Femur (tissue), 1 donor: ENCODE measurements at regions not wholly inside any gene's neighbourhood (a gene's known extent, or its start where the extent isn't known, plus 50 kb on each side); places are given as distances from the start of the nearest gene placed in this dataset.

Experiments
- DNase-seq: peaks from one replicate; pipeline ENCODE4 v3.0.0-alpha.2; 2017

DNA sequence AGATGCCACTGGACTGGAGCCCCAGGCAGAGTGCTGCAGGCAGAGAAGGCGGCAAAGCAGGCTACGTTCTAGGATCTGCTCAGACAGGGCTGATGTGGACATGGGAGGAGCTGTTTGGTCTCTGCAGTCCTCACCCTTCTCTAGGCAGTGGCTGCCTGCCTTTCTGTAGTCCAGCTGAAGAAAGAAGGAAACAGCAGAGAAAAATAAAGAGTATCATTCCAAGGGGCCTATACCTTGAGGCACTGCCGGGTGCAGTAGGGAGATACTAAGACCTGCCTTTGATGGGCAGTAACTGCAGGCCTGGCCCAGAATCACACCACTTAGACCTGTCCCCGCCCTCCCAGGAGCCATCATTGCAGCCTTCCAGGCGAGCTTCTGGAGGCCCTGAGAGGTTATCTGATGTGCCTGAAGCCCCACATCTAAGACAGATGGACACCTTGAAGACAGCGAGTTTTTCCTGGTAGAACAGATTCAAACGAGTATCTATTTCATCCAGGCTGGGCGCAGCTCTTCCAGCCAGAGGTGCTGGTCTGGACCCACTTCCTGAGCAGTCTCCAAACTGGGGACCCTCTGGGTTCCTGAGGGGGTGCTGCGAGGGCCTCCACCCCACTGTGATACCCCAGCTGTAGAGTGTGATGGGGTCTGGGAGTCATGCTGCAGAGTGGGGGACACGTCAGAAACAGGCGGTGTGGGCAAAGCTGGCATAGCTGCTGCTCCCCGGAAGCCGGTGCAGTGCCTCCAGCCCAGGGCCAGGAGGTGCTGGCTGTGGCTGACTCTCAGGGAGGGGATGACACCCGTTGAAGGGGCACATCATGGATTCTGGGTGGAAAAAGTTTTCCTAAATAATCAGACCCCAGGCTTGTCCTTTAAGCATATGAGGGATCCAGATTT lies 87.3 kb upstream of the OTOS start:
- peak; percentile 13 for DNase-seq

DNA sequence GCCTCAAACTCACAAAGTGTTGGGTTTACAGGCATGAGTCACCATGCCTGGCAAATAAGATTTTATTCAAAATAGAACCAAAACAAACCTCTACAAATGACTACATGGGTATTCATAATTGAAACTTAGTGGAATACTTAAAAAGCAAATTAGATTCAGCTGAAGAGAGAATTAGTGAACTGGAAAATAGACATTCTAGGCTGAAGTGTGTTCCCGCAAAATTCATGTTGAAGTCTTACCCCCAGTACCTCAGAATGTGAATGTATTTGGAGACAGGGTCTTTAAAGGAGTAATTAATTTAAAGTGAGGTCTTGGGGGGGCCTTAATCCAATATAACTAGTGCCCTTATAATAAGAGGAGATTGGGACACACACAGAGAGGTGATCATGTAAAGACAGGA lies 88.5 kb upstream of the OTOS start:
- no peak for DNase-seq

DNA sequence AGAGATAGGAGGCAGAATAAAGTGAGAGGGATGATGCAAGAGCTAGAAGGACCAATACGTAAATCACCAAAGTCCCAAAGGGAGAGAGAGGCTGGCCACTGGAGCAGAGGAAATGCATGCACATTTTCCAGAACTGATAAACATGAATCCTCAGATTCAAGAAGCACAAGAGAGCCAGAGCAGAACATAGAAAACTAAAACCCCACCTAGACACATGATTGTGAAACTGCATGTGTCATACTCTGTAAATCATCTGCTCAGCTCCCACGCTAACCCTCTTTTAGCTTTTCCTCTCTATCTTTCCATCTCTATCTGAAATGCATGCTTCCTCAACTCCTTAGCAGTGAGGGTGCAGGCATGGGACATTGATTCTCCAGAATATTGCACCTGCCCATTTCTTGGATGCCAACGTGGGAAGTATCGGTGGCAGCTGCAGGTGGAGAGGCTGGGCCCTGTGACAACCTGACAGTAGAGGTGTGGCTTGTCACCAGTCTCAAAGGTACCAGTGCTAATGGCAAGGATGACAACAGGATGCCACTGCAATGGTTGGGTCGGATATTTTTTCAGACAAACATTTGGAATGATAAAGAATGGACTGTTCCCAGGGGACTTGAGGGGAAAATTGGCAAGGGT lies 89.3 kb upstream of the OTOS start:
- no peak for DNase-seq

- peak; percentile 17 for DNase-seq
These were observed 90.0 kb upstream of the OTOS start for GRCh38 chr2:240230291-240230931.

DNA sequence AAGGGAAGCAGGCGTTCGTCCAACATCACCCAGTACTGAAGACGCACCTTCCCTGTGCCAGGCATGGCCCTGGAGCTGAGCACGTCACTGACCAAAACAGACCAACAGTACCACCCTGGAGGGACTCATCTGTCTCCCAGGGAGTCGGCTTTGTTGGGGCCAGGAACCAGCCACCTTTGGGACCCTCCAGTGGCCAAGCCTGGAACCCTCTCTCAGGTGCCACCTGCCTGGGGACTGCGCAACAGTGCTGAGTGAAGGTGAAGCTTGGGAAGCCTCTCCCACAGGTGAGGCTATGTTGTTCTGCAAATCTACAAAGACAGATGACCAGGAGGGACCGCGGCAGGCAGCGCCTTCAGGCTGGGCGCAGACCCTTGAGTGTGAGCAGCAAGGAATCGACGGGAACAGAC lies 91.4 kb upstream of the OTOS start:
- DNase-seq = peak; percentile 14

DNA sequence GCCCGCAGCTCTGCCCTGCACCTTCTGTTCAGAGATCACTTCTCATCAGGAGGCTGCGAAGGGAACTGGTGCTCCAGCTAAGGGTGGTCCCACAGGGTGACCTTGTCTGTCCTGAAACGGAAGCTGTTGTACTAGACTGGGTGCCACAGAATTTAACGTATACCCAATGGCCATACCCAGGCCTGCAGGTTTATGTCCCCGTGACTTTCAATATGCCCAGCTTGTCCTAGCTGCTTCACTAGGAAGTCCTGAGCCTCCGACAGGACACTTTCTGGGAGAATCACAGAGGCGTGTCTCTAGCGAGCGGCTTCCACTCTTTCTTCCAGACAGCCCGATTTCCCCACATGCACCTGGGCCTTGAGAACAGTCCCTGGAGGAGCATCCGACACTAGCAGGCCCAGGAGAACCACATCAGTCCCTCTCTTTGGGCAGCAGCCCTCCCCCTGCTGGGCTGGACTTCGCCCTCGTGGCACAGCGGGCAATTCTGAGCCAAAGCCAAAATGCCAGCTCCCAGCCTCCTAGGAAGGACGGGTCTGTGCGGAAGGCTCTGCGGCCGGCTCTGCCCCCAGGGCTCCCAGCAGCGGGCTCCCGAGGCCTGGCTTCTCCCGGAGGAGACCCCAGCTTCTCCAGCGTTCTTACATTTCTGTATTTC lies 91.9 kb upstream of the OTOS start:
- peak; percentile 16 for DNase-seq

DNA sequence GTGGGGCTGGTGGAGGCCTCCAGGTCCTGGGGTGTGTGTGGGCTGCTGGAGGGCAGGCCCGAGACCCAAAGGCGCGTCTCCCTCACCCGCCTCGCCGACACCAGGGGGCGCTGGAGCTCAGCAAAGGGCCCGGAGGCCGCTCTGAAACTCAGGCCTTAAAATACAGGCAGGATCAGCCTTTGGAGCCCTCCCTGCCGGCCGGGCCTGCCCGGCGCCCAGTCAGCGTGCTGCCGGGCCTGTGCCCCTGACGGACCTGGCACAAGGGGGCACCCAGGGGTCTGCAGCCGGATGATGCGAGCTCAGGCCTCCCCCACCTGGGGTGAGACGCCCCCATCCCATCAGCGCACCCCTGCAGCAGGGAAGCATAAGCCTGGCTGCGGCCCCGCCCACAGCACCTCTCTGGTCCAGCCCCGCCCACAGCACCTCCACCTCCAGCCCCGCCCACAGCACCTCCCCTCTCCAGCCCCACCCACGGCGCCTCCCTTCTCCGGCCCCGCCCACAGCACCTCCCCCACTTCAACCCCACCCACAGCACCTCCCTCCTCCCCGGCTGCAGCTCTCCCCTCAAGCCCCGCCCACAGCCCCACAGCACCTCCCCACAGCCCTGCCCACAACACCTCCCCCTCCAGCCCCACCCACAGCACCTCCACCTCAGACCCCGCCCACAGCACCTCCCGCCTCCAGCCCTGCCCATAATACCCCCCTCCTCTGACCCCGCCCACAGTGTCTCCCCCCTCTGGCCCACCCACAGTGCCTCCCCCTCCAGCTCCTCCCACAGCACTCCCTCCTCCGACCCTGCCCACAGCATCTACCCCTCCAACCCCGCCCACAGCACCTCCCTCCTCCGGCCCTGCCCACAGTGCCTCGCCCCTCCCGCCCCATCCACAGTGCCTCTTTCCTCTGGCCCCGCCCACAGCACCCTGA lies 92.8 kb upstream of the OTOS start:
- DNase-seq = peak; percentile 89

- DNase-seq = no peak
These were observed 93.5 kb upstream of the OTOS start for GRCh38 chr2:240233885-240234502.

DNA sequence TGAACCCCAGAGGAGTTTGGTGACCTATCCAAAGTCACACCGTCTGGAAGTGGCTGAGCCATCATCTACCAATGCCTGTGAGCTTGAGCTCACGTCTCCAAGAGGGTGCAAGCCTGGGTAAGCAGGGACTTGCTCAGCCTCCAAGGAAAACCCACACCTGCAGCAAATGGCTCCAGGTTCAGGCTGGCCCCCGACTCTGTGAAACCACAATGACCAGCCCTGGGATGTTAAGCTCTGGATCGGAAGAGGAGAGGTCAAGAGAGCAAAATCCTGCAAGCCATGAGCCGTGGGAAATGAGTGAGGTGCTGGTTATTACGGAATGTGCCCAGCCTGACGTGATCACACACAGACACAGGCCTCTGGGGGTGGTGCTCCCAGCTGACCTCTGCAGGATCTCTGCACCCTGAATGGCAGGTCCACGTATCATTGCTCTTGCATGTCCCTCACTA lies 94.1 kb upstream of the OTOS start:
- peak; percentile 17 for DNase-seq

DNA sequence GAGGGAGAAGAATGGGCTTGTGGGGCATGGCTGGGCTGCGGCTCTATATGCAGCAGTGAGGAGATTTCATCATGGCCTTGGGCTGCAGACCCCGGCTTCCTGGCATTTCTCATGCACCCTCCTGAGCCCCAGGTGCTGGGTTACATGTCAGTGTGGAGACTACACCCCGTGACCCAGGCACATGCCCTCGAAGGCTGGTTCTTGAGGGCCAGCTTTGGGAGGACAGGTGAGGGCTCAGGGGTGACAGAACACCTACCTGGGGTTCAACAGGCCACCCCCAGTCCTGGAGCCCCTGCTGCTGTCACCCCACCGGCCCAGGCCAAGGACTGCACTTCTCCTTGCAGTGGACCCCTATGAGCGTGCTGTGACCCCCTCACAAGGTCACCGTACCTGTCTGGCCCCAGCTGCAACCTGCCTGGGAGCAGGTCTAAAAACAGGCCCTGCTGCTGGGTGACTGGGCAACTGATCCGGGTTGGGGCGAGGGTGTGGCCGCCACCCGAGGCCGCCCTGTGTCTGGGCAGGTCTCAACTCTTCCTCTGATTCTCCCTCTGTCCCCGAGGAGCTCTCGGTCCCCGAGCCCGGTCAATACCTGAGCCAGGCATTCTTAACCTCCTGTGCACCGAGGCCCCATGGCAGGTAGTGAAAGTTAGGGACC lies 94.8 kb upstream of the OTOS start:
- no peak for DNase-seq

DNA sequence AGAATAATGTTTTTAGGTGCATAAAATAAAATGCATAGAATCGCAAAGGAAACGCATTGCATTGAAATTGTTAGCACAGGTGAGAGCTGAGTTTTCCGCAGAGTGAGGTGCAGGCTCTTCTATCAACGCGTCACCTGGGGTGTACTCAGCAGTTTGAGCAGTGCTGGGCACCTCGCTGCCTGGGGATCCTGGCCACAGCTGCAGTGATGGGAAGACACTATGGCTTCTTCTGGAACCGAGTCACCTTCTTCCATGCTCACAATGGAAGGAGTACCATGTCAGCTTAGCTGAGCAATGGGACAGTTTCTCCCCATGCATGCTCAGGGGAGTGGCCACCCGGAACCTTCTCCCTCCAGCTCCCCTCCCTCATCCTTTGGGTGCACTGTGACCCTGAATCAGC lies 95.4 kb upstream of the OTOS start:
- no peak for DNase-seq

DNA sequence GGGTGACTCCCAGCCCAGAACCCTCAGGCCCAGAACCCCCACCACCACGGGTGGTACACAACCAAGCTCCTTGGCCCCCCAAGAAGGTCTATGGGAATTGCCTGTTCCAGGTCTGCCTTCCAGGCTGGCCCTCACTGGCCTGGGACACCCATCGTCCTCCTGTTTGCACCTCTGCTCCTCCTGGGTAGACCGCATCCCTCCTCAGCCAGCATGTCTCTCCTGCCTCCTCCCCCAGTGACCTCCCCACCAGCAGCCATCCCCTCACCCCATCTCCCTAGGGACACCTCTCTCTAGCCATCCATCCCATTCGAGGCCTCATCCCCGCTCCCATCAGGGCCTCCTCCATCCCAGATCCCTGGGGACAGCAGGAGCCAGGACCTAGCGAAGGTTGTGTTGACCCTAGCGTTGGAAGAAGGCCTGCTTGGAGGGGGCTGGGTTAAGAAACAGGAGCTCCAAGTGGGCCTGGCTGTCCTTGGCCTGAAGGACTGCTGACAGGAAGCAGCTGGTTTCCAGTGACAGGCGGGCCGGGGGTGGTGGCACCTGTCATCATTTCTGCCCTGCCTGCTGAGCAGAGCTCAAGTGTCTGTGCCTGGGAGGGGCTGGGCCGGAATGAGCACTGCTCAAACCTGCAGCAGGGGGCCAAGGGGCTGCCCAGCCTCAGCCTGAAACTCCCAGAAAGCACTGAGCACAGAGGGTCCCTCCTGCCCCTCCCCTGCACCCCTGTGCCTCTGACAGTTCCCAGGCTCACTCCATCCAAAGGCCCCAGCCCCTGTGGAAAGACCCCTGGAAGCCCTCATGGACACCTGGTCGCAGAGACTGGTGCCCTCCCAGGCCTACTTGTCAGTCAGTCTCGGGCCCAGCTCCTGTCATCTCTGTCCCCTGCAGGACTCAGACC lies 96.0 kb upstream of the OTOS start:
- DNase-seq = peak; percentile 85

- peak; percentile 24 for DNase-seq
These were observed 97.2 kb upstream of the OTOS start for GRCh38 chr2:240237609-240238174.

DNA sequence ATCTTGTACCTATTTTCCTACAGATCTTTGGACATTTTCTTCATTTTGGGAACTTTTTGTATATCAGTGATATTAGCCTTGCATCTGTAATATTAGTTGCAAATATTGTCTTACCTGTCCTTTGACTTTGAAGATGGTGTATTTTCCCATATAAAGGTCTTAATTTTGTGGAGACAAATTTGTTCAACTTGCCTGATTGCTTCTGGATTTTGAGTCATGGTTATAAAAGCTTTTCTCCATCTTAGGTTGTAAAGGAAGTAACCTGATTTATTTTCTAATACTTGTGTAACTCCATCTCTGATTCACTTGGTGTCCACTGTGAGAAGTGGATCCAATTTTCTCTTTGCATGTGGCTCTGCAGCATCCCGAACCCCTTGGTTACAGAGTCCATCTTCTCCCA lies 97.7 kb upstream of the OTOS start:
- no peak for DNase-seq

- DNase-seq = no peak
These were observed 98.3 kb upstream of the OTOS start for GRCh38 chr2:240238786-240239185.

- no peak for DNase-seq
These were observed 98.9 kb upstream of the OTOS start for GRCh38 chr2:240239325-240239724.

DNA sequence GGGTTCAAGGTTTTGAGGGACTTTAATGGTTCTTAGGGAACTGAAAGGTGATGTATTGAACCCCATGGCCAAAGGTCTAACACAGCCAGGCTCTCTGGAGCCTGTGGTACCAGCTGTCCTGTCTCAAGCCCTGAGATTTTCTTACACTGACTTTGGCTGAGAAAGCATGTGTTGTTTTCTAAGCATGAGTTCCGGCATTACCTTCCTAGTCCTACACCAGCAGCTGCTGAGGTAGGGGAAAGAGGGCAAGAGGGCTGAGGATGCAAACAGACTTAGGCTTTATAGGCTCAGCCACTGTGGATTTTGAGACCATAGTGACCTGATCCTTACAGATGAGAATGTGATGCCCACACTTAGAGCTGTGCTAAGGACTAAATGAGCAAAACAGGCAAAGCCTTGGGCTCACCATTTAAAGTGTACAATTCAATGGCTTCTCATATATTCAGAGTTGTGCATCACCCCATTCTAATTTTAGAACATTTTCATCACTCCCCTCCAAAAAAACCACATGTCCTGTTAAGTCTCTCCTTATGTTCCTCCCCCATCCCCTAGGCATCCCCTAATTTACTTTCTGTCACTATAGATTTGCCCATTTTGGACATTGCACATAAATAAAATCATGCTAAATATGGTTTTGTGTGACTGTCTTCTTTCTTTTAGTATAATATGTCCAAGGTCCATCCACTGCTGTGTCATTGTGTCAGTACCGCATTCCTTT lies 99.7 kb upstream of the OTOS start:
- DNase-seq = no peak

DNA sequence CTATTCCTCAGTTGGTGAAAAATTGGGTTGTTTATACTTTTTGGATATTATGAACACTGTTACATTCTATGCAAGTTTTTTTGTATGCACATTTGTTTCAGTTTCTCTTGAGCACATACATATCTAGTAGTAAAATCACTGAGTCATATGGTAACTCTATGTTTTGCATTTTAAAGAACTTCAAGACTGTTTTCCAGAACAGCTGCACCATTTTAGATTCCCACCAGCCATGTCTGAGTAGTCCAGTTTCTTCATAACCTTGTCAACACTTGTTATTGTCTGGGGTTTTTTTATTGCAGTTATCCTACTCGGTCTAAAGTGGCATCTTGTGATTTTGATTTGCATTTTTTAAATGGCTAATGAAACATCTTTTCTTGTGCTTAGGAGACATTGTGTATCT lies 100.3 kb upstream of the OTOS start:
- no peak for DNase-seq

DNA sequence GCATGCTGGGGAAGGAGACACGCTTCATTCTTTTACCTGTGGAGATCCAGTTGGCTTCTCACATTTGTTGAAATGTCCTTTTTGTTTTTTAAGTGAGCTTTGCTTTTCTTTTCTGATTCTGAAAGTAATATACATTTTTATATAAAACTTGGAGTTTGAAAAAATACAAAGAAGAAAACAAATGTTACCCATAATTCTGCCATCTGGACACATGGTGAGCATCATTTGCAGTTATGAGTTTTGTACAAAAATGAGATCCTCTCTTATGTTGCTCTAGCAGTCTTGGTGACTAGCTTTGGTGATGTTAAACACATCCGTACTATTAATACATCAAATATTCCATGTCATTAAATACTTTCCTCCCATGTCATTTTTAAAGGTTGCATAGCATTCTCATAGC lies 101.1 kb upstream of the OTOS start:
- DNase-seq = no peak
